OCI-LY3 (cell line): ENCODE measurements at regions not wholly inside any gene's neighbourhood (a gene's known extent, or its start where the extent isn't known, plus 50 kb on each side); places are given as distances from the start of the nearest gene placed in this dataset.

Experiments used
- EZH2phosphoT487 ChIP-seq: fragments of 200-600 bp; shearing (Covaris generic); IDR thresholded peaks from 2 replicates; pipeline ENCODE4 v1.6.1; 2018; ENCODE audit warnings: antibody characterized with exemption, mixed run types, low read depth
- TF ChIP-seq, protein P1 (sequence below): fragments of 200-600, 300-600 bp; sonication (generic); IDR thresholded peaks from 2 replicates; pipeline ENCODE4 v1.5.1; 2014; ENCODE audit warnings: antibody characterized with exemption, low read length, low read depth

GRCh38 chr15:47422881-47423665 lies 294.2 kb upstream of the SEMA6D start:
- TF ChIP-seq, protein P1, sequence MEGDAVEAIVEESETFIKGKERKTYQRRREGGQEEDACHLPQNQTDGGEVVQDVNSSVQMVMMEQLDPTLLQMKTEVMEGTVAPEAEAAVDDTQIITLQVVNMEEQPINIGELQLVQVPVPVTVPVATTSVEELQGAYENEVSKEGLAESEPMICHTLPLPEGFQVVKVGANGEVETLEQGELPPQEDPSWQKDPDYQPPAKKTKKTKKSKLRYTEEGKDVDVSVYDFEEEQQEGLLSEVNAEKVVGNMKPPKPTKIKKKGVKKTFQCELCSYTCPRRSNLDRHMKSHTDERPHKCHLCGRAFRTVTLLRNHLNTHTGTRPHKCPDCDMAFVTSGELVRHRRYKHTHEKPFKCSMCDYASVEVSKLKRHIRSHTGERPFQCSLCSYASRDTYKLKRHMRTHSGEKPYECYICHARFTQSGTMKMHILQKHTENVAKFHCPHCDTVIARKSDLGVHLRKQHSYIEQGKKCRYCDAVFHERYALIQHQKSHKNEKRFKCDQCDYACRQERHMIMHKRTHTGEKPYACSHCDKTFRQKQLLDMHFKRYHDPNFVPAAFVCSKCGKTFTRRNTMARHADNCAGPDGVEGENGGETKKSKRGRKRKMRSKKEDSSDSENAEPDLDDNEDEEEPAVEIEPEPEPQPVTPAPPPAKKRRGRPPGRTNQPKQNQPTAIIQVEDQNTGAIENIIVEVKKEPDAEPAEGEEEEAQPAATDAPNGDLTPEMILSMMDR: no peak
- no peak for TF ChIP-seq EZH2phosphoT487
